SKM-1 treated with dmso at 0.1 percent for 144 hours (cell line): ENCODE measurements at regions not wholly inside any gene's neighbourhood (a gene's known extent, or its start where the extent isn't known, plus 50 kb on each side); places are given as distances from the start of the nearest gene placed in this dataset.
"Not testable (repeated sequence)": the region's sequence is repeated elsewhere in the genome, so short reads cannot be mapped to it uniquely, and the experiment has no call there.

ENCODE experiments used
- DNase-seq: peaks from one replicate; lab custom pipeline; 2025; ENCODE audit not compliant: unreplicated experiment; lab: John Stamatoyannopoulos, UW

DNA sequence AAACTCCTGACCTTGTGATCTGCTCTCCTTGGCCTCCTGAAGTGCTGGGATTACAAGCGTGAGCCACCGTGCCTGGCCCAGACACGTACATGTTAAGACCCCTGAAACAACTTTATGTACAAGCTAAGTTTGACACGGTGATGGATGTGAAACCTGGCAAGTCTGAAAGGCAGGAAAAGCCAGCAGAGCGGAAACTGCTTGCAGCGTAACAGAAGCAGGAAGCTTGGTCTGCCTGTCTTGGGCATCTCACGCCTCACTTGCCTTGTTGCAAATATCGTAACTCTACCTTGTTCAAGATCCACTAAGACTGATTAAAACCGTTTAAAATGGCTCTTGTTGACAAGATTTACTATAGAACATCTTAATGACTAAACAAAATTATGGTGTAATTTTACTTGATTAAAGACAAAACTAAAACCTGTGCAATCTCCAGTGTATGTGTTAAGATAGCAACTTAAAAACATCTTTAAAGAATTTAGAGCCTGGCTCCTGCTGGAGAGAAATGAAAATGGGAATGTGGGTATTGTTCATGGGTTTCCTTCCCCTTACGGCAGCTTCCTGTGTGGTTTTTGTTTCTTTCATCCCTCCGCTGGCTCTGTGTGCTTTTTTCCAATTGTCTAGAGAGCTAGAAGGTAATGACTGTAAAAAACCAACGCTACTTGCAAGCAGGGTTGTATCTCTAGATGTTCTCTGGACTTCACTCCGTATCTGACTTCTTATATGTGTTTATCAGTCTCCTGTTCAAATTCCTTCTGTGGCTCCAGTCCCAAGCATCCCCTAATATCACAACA lies 477.6 kb downstream of the XYLT1 start:
- peak; percentile 5 for DNase-seq

DNA sequence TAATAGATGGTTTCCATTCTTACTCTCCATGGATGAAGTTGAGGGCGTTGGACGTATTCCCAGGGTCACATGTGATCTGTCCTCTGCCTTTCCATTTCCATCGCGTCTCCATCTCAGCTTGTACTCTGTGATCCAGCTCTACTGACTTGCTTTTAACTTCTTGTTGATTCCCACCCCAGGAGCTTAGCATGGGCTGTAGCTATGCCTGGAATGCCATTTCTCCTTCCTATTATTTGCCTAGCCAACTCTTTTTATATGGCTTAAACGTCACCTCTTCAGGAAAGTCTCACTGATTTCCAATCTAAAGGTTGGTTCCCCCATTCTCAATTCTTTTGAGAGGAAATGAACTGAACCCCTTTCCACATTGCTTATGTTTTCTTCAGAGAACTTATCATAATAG lies 475.9 kb downstream of the XYLT1 start:
- DNase-seq = no peak

DNA sequence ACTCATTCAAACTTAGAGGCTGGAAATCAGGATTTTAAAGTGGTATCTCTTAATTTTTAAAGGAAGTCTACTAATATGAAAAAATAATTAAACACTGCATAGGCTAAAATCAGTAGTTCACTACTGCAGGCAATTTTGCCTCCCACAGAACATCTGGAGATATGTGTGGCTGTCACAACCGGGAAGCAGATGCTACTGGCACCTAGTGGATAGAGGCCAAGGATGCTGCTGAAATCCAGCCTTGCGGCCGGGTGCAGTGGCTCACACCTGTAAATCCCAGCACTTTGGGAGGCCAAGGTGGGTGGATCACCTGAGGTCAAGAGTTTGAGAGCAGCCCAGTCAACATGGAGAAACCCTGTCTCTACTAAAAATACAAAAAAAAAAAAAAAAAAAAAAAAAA lies 473.9 kb downstream of the XYLT1 start:
- no peak for DNase-seq

DNA sequence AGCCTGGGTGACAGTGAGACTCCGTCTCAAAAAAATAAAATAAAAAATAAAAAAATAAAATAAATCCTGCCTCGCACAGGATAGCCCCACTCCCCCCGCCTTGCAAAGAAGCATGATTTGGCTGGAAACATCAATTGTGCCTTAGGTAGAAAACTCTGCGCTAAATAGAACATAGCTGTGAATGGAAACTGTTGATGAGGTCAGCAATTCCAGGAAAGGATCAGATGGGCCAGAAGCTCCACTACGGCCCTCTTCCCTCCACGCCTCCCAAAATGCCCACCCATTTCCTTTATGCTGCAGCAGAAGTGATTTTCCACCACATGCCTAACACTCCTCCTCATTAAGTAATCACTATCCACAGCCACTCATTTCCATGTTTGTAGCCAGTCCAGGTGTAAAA lies 473.4 kb downstream of the XYLT1 start:
- no peak for DNase-seq

DNA sequence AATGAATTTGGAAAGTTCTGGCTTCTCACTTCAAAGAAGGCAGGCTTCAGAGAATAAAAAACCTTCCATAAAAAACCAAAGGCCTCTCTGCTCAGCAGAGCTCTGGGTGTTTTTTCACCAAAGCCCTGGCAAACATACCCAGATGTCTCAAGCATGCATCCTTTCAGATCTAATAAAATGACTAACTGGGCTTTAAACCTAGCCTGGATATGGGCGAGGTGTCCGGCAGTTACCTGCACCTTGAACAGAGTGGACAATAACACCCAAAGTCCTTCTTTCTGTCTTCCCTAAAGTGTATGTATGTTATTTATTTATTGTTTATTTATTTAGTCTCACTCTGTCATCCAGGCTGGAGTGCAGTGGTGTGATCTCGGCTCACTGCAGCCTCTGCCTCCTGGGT lies 469.3 kb downstream of the XYLT1 start:
- DNase-seq = no peak

DNA sequence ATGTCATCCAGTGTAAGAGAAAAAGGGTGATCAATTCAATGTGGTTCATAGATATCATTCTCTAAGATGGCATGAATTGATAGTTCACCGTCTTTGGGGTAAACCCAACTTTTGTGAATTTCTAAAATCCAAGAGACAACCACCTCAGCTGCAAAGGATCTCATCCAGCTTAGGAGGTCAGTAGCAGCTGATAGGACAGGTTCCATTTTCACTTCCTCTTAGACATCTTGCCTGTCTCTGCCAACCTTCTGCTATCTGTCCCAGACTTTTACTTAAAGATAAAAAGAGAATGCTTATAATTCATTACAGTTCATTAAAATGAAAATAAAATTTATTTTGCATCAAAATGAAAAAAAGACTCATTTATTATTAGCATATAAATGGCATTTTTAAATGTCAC lies 468.2 kb downstream of the XYLT1 start:
- DNase-seq = peak; percentile 7

DNA sequence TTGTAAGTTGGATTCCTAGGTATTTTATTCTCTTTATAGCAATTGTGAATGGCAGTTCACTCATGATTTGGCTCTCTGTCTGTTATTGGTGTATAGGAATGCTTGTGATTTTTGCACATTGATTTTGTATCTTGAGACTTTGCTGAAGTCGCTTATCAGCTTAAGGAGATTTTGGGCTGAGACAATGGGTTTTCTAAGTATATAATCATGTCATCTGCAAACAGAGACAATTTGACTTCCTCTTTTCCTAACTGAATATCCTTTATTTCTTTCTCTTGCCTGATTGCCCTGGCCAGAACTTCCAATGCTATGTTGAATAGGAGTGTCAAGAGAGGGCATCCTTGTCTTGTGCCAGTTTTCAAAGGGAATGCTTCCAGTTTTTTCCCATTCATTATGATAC lies 464.8 kb downstream of the XYLT1 start:
- not testable (repeated sequence) for DNase-seq

DNA sequence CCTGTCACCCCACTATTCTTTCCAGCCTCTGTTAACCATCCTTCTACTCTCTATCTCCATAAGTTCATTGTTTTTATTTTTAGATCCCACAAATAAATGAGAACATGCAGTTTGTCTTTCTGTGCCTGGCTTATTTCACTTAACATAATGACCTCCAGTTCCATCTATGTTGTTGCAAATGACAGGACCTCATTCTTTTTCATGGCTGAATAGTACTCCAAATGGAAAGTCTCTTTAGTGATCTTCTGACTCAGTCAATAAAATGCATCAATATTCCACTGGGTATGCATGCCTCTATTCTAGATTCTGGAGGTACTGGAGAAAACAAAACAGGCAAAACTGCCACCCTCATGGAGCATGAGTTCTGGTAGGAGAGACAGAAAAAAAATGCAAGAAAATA lies 459.0 kb downstream of the XYLT1 start:
- no peak for DNase-seq

DNA sequence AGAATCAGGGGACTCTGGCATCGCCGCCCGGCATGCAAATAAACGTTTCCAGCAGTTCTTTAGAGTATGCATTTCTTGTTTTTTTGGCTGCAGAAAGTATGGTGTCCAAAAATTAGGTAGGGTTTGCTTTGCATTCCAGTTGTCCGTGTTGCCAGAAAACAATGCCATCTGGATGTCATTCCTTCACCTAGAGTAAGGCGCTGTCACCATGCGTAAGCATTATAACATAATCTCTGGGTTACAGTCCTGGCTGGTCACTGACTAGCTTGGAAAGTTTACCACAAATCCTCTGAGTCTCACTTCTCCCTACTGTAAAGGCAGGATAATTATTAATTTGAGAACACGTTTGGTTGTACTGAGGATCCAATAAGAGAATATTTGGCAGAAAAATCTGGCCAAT lies 457.7 kb downstream of the XYLT1 start:
- no peak for DNase-seq

DNA sequence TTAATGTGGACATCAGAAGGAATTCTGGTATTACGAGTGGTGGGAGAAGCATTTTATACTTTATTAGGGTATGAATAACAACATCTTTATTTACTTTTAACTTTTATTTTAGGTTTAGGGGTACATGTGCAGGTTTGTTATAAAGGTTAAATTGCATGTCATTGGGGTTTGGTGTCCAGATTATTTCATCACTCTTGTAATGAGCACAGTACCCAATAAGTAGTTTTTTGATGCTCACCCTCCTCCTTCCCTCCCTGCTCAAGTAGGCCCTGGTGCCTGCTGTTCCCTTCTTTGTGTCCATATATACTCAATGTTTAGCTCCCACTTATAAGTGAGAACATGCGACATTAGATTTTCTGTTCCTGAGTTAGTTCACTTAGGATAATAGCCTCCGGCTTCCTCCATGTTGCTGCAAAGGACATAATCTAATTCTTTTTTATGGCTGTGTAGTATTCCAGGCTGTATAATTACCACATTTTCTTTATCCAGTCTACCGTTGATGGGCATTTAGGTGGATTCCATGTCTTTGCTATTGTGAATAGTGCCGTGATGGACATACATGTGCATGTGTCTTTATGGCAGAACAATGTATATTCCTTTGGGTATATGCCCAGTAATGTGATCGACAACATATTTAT lies 456.2 kb downstream of the XYLT1 start:
- no peak for DNase-seq

DNA sequence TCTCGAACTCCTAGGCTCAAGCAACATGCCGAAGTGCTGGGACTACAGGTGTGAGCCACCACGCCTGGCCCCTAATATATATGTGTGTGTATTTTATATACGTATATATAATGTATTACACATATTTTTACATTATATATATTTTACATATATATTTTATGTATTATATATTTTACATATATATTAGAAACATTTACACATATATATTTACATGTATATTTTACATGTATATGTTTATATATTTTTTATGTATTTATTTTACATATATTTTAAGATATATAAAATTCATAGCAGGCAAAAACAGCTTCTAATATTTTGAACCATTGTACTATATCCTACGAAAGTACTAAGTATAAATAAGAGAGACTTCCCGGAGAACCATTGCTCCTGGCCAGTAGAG lies 455.1 kb downstream of the XYLT1 start:
- DNase-seq = no peak

DNA sequence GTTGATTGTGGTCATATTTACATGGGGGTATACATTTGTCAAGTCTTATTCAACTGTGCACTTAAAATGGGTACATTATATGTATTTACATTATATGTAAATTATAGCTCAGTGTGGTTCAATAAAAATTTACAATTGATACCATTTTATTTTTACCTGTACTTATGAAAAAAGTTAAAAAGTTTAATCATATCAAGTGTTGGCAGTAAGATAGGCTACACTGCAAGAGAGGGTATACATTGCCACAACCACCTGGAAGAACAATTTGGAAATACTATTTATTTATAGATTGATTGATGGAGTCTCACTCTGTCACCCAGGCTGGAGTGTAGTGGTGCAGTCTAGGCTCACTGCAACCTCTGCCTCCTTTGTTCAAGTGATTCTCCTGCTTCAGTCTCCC lies 453.3 kb downstream of the XYLT1 start:
- no peak for DNase-seq

DNA sequence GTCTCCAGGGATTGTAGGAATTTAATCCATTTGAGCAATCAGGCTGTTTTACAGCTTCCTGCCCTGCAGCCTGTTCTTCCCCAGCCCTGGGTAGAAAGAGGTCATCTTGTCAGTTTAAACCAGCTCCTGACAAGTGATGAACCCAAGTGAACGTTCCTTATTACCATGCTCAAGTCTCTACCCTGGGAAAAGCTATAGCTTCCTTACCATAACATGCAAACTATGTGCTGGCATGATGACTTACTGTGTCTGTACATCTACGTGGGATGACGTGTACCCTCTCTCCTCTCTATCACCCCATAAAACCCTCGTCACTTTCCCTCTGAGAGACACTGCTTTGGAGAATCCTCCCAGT lies 452.2 kb downstream of the XYLT1 start:
- DNase-seq = no peak

DNA sequence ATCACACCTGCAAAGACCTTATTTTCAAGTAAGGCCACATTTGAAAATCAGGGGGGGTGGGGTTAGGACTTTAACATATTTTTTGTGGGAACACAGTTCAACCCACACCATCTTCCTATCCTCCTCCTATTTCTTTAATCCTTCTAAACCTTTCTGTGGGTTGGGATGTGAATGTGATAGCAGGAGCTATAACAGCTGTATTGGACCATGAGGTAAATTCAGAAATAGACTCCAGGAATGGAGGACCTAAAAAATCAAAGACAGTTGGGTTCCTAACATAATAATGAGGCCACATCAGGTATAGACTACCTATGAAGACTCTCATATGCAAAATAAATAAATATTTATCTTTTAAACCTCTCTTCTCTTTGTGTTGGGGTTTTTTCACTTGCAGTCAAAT lies 451.4 kb downstream of the XYLT1 start:
- no peak for DNase-seq

DNA sequence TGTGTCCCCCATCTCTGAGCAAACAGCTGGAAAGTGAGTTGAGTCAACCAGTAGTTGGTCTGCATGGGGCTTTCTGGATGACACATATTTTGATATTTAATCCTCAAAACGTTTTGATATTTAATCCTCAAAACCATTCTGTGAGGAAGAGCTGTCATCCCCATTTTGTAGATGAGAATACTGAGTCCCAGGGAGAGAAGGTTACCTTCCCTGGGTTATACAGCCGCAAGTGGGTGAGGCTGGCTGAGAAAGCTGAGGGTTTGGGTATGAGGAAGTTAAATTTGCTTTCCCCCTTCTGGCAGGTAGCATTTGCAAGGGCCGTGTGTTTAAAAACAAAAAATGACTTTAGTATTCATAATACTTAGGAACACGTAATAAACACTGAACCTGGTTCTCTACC lies 447.2 kb downstream of the XYLT1 start:
- no peak for DNase-seq

DNA sequence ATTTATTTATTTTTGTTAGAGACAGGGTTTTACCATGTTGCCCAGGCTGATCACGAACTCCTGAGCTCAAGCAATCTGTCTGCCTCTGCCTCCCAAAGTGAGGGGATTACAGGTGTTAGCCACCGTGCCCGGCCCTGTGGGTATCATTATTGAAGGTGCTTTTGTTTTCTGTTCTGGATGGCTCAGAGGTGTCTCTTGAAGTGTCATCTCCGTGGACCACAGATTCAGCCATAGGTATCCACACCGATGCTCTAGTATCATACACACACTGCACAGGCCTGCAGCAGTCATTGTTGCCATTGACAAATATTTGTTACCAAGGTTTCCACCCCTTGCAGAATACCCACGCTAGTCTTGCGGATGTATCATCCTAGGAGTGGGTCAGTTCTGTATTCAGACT lies 446.2 kb downstream of the XYLT1 start:
- DNase-seq = no peak

DNA sequence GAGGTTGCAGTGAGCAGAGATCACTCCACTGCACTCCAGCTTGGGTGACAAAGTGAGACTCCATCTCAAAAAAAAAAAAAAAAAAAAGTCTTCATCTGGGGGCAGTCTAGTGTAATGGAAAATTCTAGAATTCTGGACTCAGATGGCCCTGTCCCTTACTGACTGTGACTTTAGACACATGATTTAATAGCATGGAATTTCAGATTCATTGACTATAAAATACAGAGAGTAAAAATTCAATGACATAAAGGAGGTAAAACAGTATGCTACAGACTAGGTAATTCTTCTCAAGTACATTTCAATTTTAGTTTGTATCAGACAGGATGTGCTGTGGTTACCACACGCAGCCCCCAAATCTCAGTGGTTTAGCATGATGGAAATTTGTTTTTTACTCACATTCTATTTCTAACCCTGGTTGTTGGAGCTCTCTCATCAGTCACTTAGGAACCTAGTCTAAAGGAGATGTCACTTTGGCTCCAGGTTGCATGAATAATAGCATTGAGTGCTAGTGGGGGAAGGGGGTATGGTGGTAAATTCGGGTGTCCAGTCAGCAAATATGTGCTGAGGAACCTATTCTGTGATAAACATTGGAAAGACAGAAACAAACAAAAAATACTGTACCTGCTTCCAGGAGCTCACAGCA lies 444.0 kb downstream of the XYLT1 start:
- no peak for DNase-seq

DNA sequence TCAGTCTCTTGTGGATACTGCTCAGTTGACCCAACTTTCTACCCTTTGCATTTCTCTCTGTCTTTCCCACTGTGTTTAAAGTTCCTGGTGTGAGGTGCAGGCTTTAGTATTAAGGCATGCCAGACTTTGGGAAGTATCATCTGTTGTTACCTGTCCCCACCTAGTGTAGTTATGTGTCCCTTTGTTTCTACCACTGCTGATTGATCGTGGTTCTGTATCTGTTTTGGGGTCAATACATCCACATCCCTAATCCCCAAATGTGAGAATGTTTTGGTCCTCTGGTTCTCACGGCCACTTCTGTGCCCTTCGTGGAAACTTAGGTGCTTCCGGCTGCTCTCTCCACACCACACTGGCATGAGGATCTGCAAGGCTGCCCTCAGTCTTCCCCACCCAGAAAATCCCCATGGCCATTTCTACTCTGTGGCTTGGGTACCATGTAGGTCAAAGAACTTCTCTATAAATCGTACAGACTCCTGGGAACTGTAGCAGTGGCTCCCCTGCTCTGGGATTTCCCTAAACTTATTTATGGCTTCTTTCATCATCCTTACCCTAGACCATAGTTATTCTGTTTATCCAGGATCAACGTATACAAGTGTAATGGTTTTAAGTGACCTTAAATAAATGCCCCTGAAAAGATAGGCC lies 443.2 kb downstream of the XYLT1 start:
- no peak for DNase-seq

DNA sequence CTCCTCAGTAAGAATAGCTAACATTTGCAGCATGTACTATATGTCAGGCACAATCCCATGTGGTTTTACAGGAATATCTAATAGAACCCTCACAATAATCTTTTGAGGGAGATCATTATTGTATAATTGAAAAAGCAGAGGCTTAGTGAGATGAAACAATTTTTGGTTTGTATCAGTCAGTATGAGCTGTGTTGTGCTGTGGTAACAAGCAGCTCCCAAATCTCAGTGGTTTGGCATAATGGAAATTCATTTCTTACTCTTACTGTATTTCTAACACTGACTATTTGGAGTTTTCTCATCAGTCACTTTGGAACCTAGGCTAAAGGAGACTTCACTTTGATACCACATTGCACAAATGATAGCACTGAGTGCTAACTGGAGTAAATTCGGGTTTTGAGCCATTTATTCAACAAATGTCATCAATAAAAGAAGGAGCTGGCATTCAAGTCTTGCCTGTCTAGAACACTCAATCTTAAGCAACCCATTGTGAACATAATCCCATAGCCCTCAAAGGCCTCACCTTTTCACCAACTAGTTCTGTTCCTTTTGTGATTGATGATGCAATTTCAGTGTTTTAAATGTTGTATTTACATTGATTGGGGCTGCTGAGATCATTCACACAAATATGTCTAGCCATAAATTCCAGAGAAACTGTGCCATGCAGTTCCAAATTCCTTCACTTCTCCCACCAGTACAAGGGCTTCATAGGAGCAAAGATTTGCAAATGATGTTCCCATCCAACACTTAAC lies 441.0 kb downstream of the XYLT1 start:
- DNase-seq = no peak

DNA sequence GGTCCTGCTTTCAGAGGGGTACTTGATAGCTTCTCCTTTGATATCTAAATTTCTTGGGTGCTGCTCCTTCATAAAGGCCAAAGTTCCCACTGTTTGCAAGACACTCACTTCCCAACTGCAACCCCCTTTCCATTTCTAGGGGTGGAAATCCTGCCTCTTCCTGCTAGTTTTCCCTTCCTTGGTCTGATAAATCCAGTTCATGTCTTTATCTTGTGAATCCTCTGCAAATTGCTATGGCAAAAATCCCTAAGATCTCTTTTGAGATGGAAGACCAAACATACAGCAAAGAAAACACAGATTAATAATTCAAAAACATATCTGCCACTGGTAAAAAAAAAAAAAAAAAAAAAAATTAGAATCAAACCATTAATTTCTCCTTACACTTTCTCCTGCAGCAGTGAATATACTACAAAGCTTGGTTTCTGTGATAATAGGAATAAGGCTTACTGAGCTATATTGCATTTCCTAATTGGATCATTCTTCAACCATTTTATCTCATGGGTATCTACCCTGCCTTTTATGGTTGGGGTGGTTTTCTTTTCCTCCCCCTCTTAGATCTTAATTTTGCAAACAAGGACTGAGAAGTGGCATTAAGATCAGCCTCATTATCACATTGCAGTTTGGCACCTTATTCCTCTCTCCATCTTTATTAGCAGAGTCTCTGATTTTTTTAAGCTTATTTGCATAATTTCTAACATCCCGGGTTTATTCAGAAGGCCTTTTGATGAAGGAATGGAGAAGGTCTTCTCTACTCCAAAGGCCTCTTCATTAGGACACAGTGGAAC lies 439.1 kb downstream of the XYLT1 start:
- no peak for DNase-seq

DNA sequence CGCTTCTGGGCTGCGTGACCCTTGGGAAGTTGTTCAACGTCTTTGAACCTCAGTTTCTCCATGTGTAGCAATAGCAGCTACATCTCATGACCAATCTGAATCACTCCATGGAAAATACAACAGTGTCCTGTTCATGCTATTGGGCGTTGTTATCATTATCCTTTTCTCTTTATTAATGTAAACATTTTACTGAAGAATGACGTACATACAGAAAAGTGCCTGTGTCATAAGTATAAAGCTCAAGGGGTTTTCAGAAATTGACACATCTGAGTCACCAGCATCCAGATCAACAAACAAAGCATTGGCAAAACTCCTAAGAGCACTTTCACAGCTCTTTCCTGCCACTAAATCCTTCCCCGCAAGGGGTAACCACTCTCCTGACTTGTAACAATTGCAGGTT lies 438.4 kb downstream of the XYLT1 start:
- no peak for DNase-seq
